ENCODE measurements at regions not wholly inside any gene's neighbourhood (a gene's known extent, or its start where the extent isn't known, plus 50 kb on each side); places are given as distances from the start of the nearest gene placed in this dataset.

DNA sequence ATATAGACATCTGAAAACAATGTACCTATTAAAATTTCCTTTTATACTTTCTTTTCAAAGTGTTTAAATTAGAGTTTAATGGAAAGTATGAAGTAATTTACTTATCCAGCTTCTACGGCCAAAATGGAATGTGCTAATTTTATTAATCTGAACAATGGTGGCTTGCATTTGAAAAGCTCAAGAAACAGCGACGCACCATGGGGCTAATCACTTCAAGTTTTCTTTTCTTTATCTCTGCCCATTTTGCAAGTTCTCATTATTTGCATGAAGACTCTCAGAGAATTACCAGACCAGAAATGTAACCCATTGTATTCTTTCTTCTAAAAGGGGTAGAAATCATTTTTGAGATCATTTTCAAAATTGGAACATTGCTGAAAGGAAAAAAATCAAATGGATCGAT lies 204.0 kb upstream of the STARD13 start:
- ChIA-PET CTCF (interaction anchor here (1.2 kb wide), 1 partner anchor 205 kb away, joined by 3 read pairs; no protein-coding TSS in a partner anchor), POLR2A (no interaction called here)
- no peaks in the 10 kb centered on the region for H3K27me3 ChIP-seq (ENCODE audit: control insufficient read depth, insufficient read depth, low read length)
- no peak for DNase-seq (ENCODE audit: low read depth, low spot score)
- H3K4me3 ChIP-seq (ENCODE audit: low read depth, low read length): no peak overlapping the region
- H3K27ac ChIP-seq (ENCODE audit: low read depth, low read length): no peak overlapping the region
- TF ChIP-seq CTCF (IDR thresholded peaks at IDR 0.05; ENCODE audit: low read depth, low read length): no peak
- no peaks in the 10 kb centered on the region for H3K9me3 ChIP-seq (ENCODE audit: control insufficient read depth, insufficient read depth, low read length)

DNA sequence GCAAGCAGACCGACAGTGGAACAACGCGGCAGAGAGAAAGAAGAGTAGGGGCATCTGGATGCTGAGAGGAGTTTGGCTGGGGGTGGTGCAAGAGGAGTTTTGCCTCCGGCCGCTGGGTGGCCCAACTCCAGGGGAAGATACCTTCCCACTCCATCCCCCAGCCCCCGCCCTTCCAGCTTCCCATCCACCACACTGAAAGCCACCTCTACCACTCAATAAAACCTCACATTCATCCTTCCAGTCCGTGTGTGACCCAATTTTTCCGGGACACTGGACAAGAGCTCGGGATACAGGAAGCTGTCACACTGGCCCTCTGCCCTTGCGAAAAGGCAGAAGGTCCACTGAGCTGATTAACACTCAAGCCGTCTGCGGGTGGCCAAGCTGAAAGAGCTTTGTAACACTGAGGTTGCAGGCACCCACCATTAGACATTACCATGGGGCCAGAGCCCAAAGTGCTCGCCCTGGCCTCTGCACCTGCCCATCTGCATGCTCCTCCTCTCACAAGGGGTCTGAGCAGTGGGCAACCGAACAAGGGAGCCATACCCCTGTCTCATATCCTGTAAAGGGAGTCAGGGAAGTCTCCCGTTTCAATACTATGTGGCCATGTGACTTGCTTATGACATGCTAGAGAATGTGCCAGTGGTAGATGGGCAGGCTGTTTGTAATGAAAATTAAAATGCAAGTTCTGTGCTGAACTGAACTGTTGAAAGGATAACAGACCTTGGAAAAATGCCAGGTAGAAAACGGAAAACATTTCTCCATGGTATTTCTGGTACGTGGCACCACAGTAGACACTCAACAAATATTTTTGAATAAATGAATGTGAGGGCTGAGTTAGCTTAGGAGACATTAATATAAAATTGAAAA lies 205.1 kb upstream of the STARD13 start:
- Histone ChIP-seq H3K27ac (ENCODE audit: low read depth, low read length) (no peak overlapping the region), H3K4me3 (ENCODE audit: low read depth, low read length) (no peak overlapping the region), H3K9me3 (ENCODE audit: control insufficient read depth, insufficient read depth, low read length) (no peaks in the 10 kb centered on the region), H3K27me3 (ENCODE audit: control insufficient read depth, insufficient read depth, low read length) (no peaks in the 10 kb centered on the region)
- ChIA-PET POLR2A (no interaction called here), CTCF (interaction anchor here (1.2 kb wide), 1 partner anchor 206 kb away, joined by 3 read pairs; no protein-coding TSS in a partner anchor)
- DNase-seq (ENCODE audit: low read depth, low spot score): no peak
- no peak for TF ChIP-seq CTCF (IDR thresholded peaks at IDR 0.05; ENCODE audit: low read depth, low read length)

DNA sequence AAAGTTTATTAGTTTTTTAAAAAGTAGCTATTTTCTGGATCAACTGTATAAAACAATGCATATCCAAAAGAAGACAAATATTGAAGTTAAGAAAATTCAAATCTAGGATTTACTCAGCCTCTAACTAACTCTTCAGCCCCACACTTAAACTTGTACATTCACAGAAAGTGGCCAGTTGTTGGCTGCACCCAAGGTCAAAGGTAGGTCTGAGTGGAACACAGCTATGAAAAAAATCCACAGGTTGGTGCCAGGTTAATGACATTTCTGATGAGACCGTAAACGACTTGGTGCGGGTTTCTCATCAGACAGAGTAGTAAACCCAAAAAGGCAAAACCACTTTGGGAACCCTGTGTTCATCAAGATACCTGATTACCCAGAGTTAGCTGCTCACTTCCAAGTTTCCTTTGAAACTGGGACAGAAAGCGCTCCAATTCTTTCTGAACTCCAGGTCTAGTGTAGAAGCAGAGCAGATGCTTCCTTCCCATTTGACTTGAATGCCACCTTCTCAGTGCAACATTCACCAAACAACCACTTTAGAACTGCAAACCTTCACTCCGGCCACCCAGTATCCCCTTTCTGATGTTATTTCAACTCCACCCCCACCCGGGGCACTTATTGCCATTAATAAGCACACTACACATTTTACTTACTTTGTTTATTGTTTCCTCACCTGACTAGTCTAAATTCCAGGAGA lies 208.3 kb upstream of the STARD13 start:
- POLR2A ChIA-PET: no interaction called here
- no peak for DNase-seq (ENCODE audit: low read depth, low spot score)
- TF ChIP-seq CTCF (IDR thresholded peaks at IDR 0.05; ENCODE audit: low read depth, low read length): no peak
- Histone ChIP-seq H3K27me3 (ENCODE audit: control insufficient read depth, insufficient read depth, low read length) (no peaks in the 10 kb centered on the region), H3K4me3 (ENCODE audit: low read depth, low read length) (no peak overlapping the region), H3K9me3 (ENCODE audit: control insufficient read depth, insufficient read depth, low read length) (no peaks in the 10 kb centered on the region), H3K27ac (ENCODE audit: low read depth, low read length) (peak overlapping the region; percentile 69)
- CTCF ChIA-PET: interaction anchor here (0.6 to 1.3 kb wide), 3 partner anchors 49 to 766 kb away, joined by 3 to 4 read pairs (median 3); no protein-coding TSS in a partner anchor

GRCh38 chr13:33494596-33495204 lies 209.1 kb upstream of the STARD13 start:
- DNase-seq (ENCODE audit: low read depth, low spot score): peak; percentile 84
- Histone ChIP-seq H3K27me3 (ENCODE audit: control insufficient read depth, insufficient read depth, low read length) (no peaks in the 10 kb centered on the region), H3K27ac (ENCODE audit: low read depth, low read length) (peak overlapping the region; percentile 69), H3K9me3 (ENCODE audit: control insufficient read depth, insufficient read depth, low read length) (no peaks in the 10 kb centered on the region), H3K4me3 (ENCODE audit: low read depth, low read length) (no peak overlapping the region)
- POLR2A ChIA-PET: interaction anchor here (1.3 kb wide), 1 partner anchor 48 kb away, joined by 4 read pairs; no protein-coding TSS in a partner anchor
- CTCF ChIA-PET: interaction anchor here (0.8 to 1.3 kb wide), 2 partner anchors 19 to 48 kb away, joined by 3 to 4 read pairs; no protein-coding TSS in a partner anchor
- no peak for TF ChIP-seq CTCF (IDR thresholded peaks at IDR 0.05; ENCODE audit: low read depth, low read length)

All from AG04450 (cell line).